LoVo (cell line): ENCODE measurements at regions not wholly inside any gene's neighbourhood (a gene's known extent, or its start where the extent isn't known, plus 50 kb on each side); places are given as distances from the start of the nearest gene placed in this dataset.

Source experiments
- DNase-seq: peaks from one replicate; pipeline ENCODE4 v3.0.0-alpha.2; 2016; ENCODE audit warnings: low spot score

- DNase-seq: no peak
Observed at GRCh38 chr5:67405755-67406154, 209.2 kb upstream of the CD180 start.

GRCh38 chr5:67405101-67405364, 208.4 kb upstream of the CD180 start:
- no peak for DNase-seq

GRCh38 chr5:67404256-67405100, 207.9 kb upstream of the CD180 start:
- no peak for DNase-seq

GRCh38 chr5:67402526-67402925, 205.9 kb upstream of the CD180 start:
- DNase-seq: no peak

GRCh38 chr5:67401172-67401571, 204.6 kb upstream of the CD180 start:
- DNase-seq: no peak

- DNase-seq: no peak
Observed at GRCh38 chr5:67400752-67401151, 204.2 kb upstream of the CD180 start.

GRCh38 chr5:67395790-67396418, 199.3 kb upstream of the CD180 start:
- no peak for DNase-seq

GRCh38 chr5:67393211-67393610, 196.6 kb upstream of the CD180 start:
- no peak for DNase-seq

- no peak for DNase-seq
Observed at GRCh38 chr5:67390935-67391334, 194.3 kb upstream of the CD180 start.

- no peak for DNase-seq
Observed at GRCh38 chr5:67383451-67383850, 186.9 kb upstream of the CD180 start.

- no peak for DNase-seq
Observed at GRCh38 chr5:67381236-67381880, 184.8 kb upstream of the CD180 start.

- no peak for DNase-seq
Observed at GRCh38 chr5:67380431-67380830, 183.8 kb upstream of the CD180 start.

GRCh38 chr5:67379753-67380152, 183.2 kb upstream of the CD180 start:
- no peak for DNase-seq

GRCh38 chr5:67378256-67378655, 181.7 kb upstream of the CD180 start:
- DNase-seq: no peak

- DNase-seq: no peak
Observed at GRCh38 chr5:67377631-67378030, 181.0 kb upstream of the CD180 start.

GRCh38 chr5:67375606-67376005, 179.0 kb upstream of the CD180 start:
- DNase-seq: no peak

GRCh38 chr5:67374378-67374777, 177.8 kb upstream of the CD180 start:
- no peak for DNase-seq

GRCh38 chr5:67373518-67373917, 176.9 kb upstream of the CD180 start:
- DNase-seq: no peak

- DNase-seq: no peak
Observed at GRCh38 chr5:67372887-67373286, 176.3 kb upstream of the CD180 start.

GRCh38 chr5:67371924-67372323, 175.3 kb upstream of the CD180 start:
- no peak for DNase-seq

- DNase-seq: no peak
Observed at GRCh38 chr5:67366691-67367395, 170.2 kb upstream of the CD180 start.

- no peak for DNase-seq
Observed at GRCh38 chr5:67366276-67366675, 169.7 kb upstream of the CD180 start.
